ENCODE measurements at regions not wholly inside any gene's neighbourhood (a gene's known extent, or its start where the extent isn't known, plus 50 kb on each side); places are given as distances from the start of the nearest gene placed in this dataset.

DNA sequence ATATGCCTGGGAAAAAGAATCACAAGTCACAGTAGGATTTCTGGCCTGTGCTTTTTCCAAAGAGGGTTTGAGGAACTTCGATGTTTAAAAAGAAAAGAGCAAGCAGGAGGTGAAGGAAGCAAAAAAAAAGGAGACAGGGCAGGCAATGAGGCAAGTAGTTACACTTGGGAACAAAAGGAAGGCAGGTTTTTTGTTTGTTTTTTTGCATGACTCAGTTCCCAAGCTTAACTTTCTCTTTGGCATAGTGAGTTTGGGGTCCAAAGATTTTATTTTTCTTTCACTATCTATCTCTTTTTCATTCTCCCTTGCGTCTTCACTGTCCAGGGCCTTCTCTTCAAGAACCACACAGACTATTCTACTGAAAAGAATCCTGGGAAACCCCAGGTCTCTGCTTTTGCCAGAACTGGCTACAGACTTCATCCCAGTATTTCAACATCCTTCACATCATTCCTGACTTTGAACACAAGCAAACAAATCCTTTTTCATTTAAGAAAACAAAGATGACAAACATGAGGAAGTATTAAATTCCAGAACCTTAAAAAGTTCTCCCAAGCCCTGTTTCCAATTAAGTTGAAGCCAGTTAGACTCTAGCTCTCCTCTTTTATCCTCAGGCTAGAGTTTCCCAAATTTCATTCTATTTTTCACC lies 210.7 kb upstream of the RND3 start:
- no peak for TF ChIP-seq EP300 (IDR thresholded peaks at IDR 0.05; ENCODE audit: borderline replicate concordance)
- TF ChIP-seq, protein P1, sequence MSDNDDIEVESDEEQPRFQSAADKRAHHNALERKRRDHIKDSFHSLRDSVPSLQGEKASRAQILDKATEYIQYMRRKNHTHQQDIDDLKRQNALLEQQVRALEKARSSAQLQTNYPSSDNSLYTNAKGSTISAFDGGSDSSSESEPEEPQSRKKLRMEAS (IDR thresholded peaks at IDR 0.05): no peak

DNA sequence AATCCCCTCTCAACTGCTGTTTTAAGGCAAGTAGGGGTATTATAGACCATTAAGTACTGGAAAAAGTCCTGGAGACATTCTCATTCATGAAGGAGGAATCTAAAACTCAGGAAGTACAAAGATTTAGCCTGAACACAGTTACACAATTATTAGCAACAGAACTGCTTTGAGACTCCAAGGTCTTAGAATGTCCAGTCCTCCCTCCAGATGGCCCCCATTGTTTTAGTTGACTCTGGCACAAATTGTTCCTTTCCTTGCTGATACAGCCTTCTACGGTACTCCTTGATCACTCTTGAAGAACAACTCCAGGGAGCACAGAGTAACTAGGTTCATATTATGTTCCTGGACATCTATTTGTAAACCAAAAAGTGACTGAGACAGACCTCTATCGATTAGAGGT lies 210.1 kb upstream of the RND3 start:
- TF ChIP-seq RAD21 (IDR thresholded peaks at IDR 0.05; ENCODE audit: low read depth) (no peak), NFIC (IDR thresholded peaks at IDR 0.05) (no peak), TAF1 (IDR thresholded peaks at IDR 0.05; ENCODE audit: low read depth) (no peak), CREB1 (IDR thresholded peaks at IDR 0.05; ENCODE audit: low read depth) (no peak), EP300 (IDR thresholded peaks at IDR 0.05; ENCODE audit: borderline replicate concordance) (no peak), EGR1 (IDR thresholded peaks at IDR 0.05) (no peak), YY1 (IDR thresholded peaks at IDR 0.05; ENCODE audit: low read depth) (no peak), ZBTB7A (IDR thresholded peaks at IDR 0.05; ENCODE audit: low read depth) (no peak), CEBPB (IDR thresholded peaks at IDR 0.05) (no peak), FOXM1 (IDR thresholded peaks at IDR 0.05; ENCODE audit: borderline replicate concordance, low read depth) (no peak), TEAD4 (IDR thresholded peaks at IDR 0.05) (no peak), TCF12 (IDR thresholded peaks at IDR 0.05; ENCODE audit: low read depth) (no peak)
- TF ChIP-seq, protein P2, sequence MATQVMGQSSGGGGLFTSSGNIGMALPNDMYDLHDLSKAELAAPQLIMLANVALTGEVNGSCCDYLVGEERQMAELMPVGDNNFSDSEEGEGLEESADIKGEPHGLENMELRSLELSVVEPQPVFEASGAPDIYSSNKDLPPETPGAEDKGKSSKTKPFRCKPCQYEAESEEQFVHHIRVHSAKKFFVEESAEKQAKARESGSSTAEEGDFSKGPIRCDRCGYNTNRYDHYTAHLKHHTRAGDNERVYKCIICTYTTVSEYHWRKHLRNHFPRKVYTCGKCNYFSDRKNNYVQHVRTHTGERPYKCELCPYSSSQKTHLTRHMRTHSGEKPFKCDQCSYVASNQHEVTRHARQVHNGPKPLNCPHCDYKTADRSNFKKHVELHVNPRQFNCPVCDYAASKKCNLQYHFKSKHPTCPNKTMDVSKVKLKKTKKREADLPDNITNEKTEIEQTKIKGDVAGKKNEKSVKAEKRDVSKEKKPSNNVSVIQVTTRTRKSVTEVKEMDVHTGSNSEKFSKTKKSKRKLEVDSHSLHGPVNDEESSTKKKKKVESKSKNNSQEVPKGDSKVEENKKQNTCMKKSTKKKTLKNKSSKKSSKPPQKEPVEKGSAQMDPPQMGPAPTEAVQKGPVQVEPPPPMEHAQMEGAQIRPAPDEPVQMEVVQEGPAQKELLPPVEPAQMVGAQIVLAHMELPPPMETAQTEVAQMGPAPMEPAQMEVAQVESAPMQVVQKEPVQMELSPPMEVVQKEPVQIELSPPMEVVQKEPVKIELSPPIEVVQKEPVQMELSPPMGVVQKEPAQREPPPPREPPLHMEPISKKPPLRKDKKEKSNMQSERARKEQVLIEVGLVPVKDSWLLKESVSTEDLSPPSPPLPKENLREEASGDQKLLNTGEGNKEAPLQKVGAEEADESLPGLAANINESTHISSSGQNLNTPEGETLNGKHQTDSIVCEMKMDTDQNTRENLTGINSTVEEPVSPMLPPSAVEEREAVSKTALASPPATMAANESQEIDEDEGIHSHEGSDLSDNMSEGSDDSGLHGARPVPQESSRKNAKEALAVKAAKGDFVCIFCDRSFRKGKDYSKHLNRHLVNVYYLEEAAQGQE (IDR thresholded peaks at IDR 0.05; ENCODE audit: low read depth): no peak
- TF ChIP-seq, protein P3, sequence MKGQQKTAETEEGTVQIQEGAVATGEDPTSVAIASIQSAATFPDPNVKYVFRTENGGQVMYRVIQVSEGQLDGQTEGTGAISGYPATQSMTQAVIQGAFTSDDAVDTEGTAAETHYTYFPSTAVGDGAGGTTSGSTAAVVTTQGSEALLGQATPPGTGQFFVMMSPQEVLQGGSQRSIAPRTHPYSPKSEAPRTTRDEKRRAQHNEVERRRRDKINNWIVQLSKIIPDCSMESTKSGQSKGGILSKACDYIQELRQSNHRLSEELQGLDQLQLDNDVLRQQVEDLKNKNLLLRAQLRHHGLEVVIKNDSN (IDR thresholded peaks at IDR 0.05): no peak
- TF ChIP-seq, protein P1 (IDR thresholded peaks at IDR 0.05): no peak

DNA sequence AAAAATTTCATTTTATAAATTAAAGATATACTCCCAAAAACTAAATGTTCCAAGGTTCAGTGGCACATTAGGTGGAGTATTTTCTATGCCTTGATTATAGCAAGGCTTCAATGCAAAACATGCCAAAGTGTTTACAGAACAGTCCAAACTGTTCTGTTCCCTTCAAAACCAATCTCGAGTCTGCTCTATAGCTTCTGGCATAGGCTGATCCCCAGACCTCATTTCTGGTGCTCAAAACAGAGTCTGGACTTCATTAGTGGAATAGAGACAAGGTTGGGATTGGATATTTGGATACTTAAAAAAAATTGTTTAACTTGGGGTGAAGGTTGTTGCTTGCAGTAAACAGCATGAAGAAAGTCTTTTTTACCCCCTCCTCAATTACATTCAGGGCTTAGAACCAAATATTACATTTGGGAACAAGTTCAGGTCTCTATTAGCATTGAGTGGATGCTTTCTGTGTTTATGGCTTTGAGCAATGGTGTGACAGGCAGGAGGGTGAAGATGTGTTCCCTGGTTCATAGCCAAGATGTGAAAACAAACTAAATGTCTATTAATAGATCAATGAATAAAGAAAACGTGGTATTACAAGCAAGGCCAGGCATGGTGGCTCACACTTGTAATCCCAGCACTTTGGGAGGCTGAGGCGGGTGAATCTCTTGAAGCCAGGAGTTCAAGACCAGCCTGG lies 208.1 kb upstream of the RND3 start:
- TF ChIP-seq EP300 (IDR thresholded peaks at IDR 0.05; ENCODE audit: borderline replicate concordance) (no peak), RAD21 (IDR thresholded peaks at IDR 0.05; ENCODE audit: low read depth) (no peak), FOXM1 (IDR thresholded peaks at IDR 0.05; ENCODE audit: borderline replicate concordance, low read depth) (no peak), TAF1 (IDR thresholded peaks at IDR 0.05; ENCODE audit: low read depth) (no peak), TEAD4 (IDR thresholded peaks at IDR 0.05) (no peak), CREB1 (IDR thresholded peaks at IDR 0.05; ENCODE audit: low read depth) (no peak), YY1 (IDR thresholded peaks at IDR 0.05; ENCODE audit: low read depth) (no peak), CEBPB (IDR thresholded peaks at IDR 0.05) (no peak), TCF12 (IDR thresholded peaks at IDR 0.05; ENCODE audit: low read depth) (no peak), NFIC (IDR thresholded peaks at IDR 0.05) (no peak), EGR1 (IDR thresholded peaks at IDR 0.05) (no peak), ZBTB7A (IDR thresholded peaks at IDR 0.05; ENCODE audit: low read depth) (no peak)
- TF ChIP-seq, protein P2 (IDR thresholded peaks at IDR 0.05; ENCODE audit: low read depth): no peak
- TF ChIP-seq, protein P1 (IDR thresholded peaks at IDR 0.05): no peak
- TF ChIP-seq, protein P3 (IDR thresholded peaks at IDR 0.05): no peak

DNA sequence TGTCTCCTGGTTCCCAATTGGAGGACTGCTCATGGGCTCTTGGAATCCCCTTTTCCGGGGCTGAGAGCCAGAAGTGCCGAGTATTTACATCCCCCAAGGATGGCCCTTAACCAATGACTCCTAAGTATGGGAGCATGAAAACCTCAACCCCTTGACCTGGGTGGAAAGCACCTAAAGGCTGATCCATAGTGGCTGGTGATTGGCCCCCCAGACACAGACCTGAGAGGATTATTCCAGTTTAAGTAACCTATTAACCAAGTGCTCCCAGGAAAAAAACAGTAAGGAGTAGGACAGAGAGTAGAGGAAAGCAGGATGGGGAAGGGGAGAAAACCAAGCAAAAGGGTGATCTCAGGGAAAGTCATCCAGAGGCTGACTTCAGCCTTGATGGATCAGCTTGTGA lies 206.1 kb upstream of the RND3 start:
- TF ChIP-seq FOXM1 (IDR thresholded peaks at IDR 0.05; ENCODE audit: borderline replicate concordance, low read depth) (no peak), RAD21 (IDR thresholded peaks at IDR 0.05; ENCODE audit: low read depth) (no peak), CREB1 (IDR thresholded peaks at IDR 0.05; ENCODE audit: low read depth) (no peak), ZBTB7A (IDR thresholded peaks at IDR 0.05; ENCODE audit: low read depth) (no peak), EP300 (IDR thresholded peaks at IDR 0.05; ENCODE audit: borderline replicate concordance) (no peak), TCF12 (IDR thresholded peaks at IDR 0.05; ENCODE audit: low read depth) (no peak), TEAD4 (IDR thresholded peaks at IDR 0.05) (no peak), YY1 (IDR thresholded peaks at IDR 0.05; ENCODE audit: low read depth) (no peak)
- TF ChIP-seq, protein P3 (IDR thresholded peaks at IDR 0.05): no peak
- TF ChIP-seq, protein P1 (IDR thresholded peaks at IDR 0.05): no peak
- TF ChIP-seq, protein P2 (IDR thresholded peaks at IDR 0.05; ENCODE audit: low read depth): no peak
